Stimulated activated memory B cell treated with anti-CD40 and anti-IgM and Interleukin-4, amounts not matched to agents 10 μg/mL and 1 μg/mL and 100 μg/mL, for 72 hours (primary cell): ENCODE measurements at regions not wholly inside any gene's neighbourhood (a gene's known extent, or its start where the extent isn't known, plus 50 kb on each side); places are given as distances from the start of the nearest gene placed in this dataset.
"Not testable (repeated sequence)": the region's sequence is repeated elsewhere in the genome, so short reads cannot be mapped to it uniquely, and the experiment has no call there.

Experiments
- ATAC-seq: fragments of 150-1000 bp; cut with Tn5 transposase; 2 replicates; pipeline ENCODE4 v1.10.0; 2021
- H3K27ac Mint-ChIP-seq: one replicate; pipeline ENCODE4 v1.8.0; 2022; ENCODE audit warnings: mild to moderate bottlenecking, mixed read lengths
- H3K27me3 Mint-ChIP-seq: one replicate; pipeline ENCODE4 v1.8.0; 2022; ENCODE audit warnings: mixed read lengths
- H3K36me3 Mint-ChIP-seq: one replicate; pipeline ENCODE4 v1.8.0; 2022; ENCODE audit warnings: mixed read lengths
- H3K4me1 Mint-ChIP-seq: one replicate; pipeline ENCODE4 v1.8.0; 2022; ENCODE audit warnings: mixed read lengths
- H3K4me3 Mint-ChIP-seq: one replicate; pipeline ENCODE4 v1.8.0; 2022; ENCODE audit warnings: mild to moderate bottlenecking, moderate library complexity, mixed read lengths
- H3K9me3 Mint-ChIP-seq: one replicate; pipeline ENCODE4 v1.8.0; 2022; ENCODE audit warnings: mixed read lengths

GRCh38 chr4:125572601-125573000 lies 257.8 kb downstream of the FAT4 start:
- no peaks in the 10 kb centered on the region for H3K27me3 Mint-ChIP-seq
- no peak overlapping the region for H3K27ac Mint-ChIP-seq
- no peaks in the 10 kb centered on the region for H3K4me1 Mint-ChIP-seq
- ATAC-seq: no peak
- no peaks in the 10 kb centered on the region for H3K9me3 Mint-ChIP-seq
- H3K36me3 Mint-ChIP-seq: no peaks in the 10 kb centered on the region
- no peak overlapping the region for H3K4me3 Mint-ChIP-seq

- peak; percentile 55 for ATAC-seq
- no peaks in the 10 kb centered on the region for H3K9me3 Mint-ChIP-seq
- no peak overlapping the region for H3K27ac Mint-ChIP-seq
- H3K27me3 Mint-ChIP-seq: no peaks in the 10 kb centered on the region
- no peaks in the 10 kb centered on the region for H3K36me3 Mint-ChIP-seq
- H3K4me1 Mint-ChIP-seq: no peaks in the 10 kb centered on the region
- H3K4me3 Mint-ChIP-seq: no peak overlapping the region
These were observed 258.6 kb downstream of the FAT4 start for GRCh38 chr4:125573368-125573767.

- Mint-ChIP-seq H3K4me3 (no peak overlapping the region), H3K9me3 (no peaks in the 10 kb centered on the region), H3K36me3 (no peaks in the 10 kb centered on the region), H3K4me1 (no peaks in the 10 kb centered on the region), H3K27ac (no peak overlapping the region), H3K27me3 (no peaks in the 10 kb centered on the region)
- no peak for ATAC-seq
These were observed 259.0 kb downstream of the FAT4 start for GRCh38 chr4:125573786-125574185.

- Mint-ChIP-seq H3K9me3 (no peaks in the 10 kb centered on the region), H3K27me3 (no peaks in the 10 kb centered on the region), H3K36me3 (no peaks in the 10 kb centered on the region), H3K4me3 (no peak overlapping the region), H3K27ac (no peak overlapping the region), H3K4me1 (no peaks in the 10 kb centered on the region)
- ATAC-seq: no peak
These were observed 267.5 kb downstream of the FAT4 start for GRCh38 chr4:125582302-125582701.

- H3K27ac Mint-ChIP-seq: no peak overlapping the region
- no peak for ATAC-seq
- H3K36me3 Mint-ChIP-seq: no peaks in the 10 kb centered on the region
- no peaks in the 10 kb centered on the region for H3K27me3 Mint-ChIP-seq
- no peak overlapping the region for H3K4me3 Mint-ChIP-seq
- no peaks in the 10 kb centered on the region for H3K9me3 Mint-ChIP-seq
- H3K4me1 Mint-ChIP-seq: no peaks in the 10 kb centered on the region
These were observed 275.4 kb downstream of the FAT4 start for GRCh38 chr4:125590158-125590557.

GRCh38 chr4:125591290-125591689 lies 276.5 kb downstream of the FAT4 start:
- H3K4me3 Mint-ChIP-seq: no peak overlapping the region

GRCh38 chr4:125594056-125594602 lies 279.4 kb downstream of the FAT4 start:
- ATAC-seq: no peak
- H3K4me3 Mint-ChIP-seq: no peak overlapping the region
- no peaks in the 10 kb centered on the region for H3K4me1 Mint-ChIP-seq
- no peak overlapping the region for H3K27ac Mint-ChIP-seq
- no peaks in the 10 kb centered on the region for H3K27me3 Mint-ChIP-seq
- no peaks in the 10 kb centered on the region for H3K9me3 Mint-ChIP-seq
- no peaks in the 10 kb centered on the region for H3K36me3 Mint-ChIP-seq

More at GRCh38 chr4:125591290-125591689, 276.5 kb downstream of the FAT4 start:
- H3K27me3 Mint-ChIP-seq: no peaks in the 10 kb centered on the region
- H3K4me1 Mint-ChIP-seq: no peaks in the 10 kb centered on the region
- no peak for ATAC-seq
- H3K36me3 Mint-ChIP-seq: no peaks in the 10 kb centered on the region
- H3K27ac Mint-ChIP-seq: no peak overlapping the region
- no peaks in the 10 kb centered on the region for H3K9me3 Mint-ChIP-seq

GRCh38 chr4:125605926-125606325 lies 291.2 kb downstream of the FAT4 start:
- not testable (repeated sequence) for H3K4me3 Mint-ChIP-seq, H3K9me3 Mint-ChIP-seq, H3K27me3 Mint-ChIP-seq, H3K4me1 Mint-ChIP-seq, ATAC-seq, H3K36me3 Mint-ChIP-seq, H3K27ac Mint-ChIP-seq

- Mint-ChIP-seq H3K4me3 (no peak overlapping the region), H3K36me3 (no peaks in the 10 kb centered on the region), H3K27me3 (no peaks in the 10 kb centered on the region), H3K27ac (no peak overlapping the region), H3K9me3 (no peaks in the 10 kb centered on the region), H3K4me1 (no peaks in the 10 kb centered on the region)
- ATAC-seq: no peak
These were observed 305.5 kb downstream of the FAT4 start for GRCh38 chr4:125620066-125620860.

- Mint-ChIP-seq H3K4me1 (no peaks in the 10 kb centered on the region), H3K4me3 (no peak overlapping the region), H3K36me3 (no peaks in the 10 kb centered on the region), H3K9me3 (no peaks in the 10 kb centered on the region), H3K27ac (no peak overlapping the region), H3K27me3 (no peaks in the 10 kb centered on the region)
- ATAC-seq: no peak
These were observed 310.2 kb downstream of the FAT4 start for GRCh38 chr4:125624951-125625350.

- no peaks in the 10 kb centered on the region for H3K4me1 Mint-ChIP-seq
- H3K9me3 Mint-ChIP-seq: no peaks in the 10 kb centered on the region
- no peaks in the 10 kb centered on the region for H3K36me3 Mint-ChIP-seq
- no peak overlapping the region for H3K4me3 Mint-ChIP-seq
- ATAC-seq: no peak
- H3K27ac Mint-ChIP-seq: no peak overlapping the region
- no peaks in the 10 kb centered on the region for H3K27me3 Mint-ChIP-seq
These were observed 312.2 kb downstream of the FAT4 start for GRCh38 chr4:125626946-125627345.

GRCh38 chr4:125639182-125639621 lies 324.4 kb downstream of the FAT4 start:
- H3K4me3 Mint-ChIP-seq: no peak overlapping the region
- ATAC-seq: no peak
- peaks cover 3% of the 10 kb centered on the region for H3K9me3 Mint-ChIP-seq
- H3K36me3 Mint-ChIP-seq: no peaks in the 10 kb centered on the region
- H3K27me3 Mint-ChIP-seq: no peaks in the 10 kb centered on the region
- H3K4me1 Mint-ChIP-seq: no peaks in the 10 kb centered on the region
- H3K27ac Mint-ChIP-seq: no peak overlapping the region

GRCh38 chr4:125641611-125642010 lies 326.9 kb downstream of the FAT4 start:
- ATAC-seq: no peak
- Mint-ChIP-seq H3K36me3 (no peaks in the 10 kb centered on the region), H3K4me3 (no peak overlapping the region), H3K4me1 (no peaks in the 10 kb centered on the region), H3K27me3 (no peaks in the 10 kb centered on the region), H3K9me3 (peaks cover 3% of the 10 kb centered on the region), H3K27ac (no peak overlapping the region)

- Mint-ChIP-seq H3K9me3 (peaks cover 3% of the 10 kb centered on the region), H3K27ac (no peak overlapping the region), H3K27me3 (no peaks in the 10 kb centered on the region), H3K36me3 (no peaks in the 10 kb centered on the region), H3K4me3 (no peak overlapping the region), H3K4me1 (no peaks in the 10 kb centered on the region)
- ATAC-seq: no peak
These were observed 327.9 kb downstream of the FAT4 start for GRCh38 chr4:125642645-125643044.

GRCh38 chr4:125649452-125649851 lies 334.7 kb downstream of the FAT4 start:
- Mint-ChIP-seq H3K27ac (no peak overlapping the region), H3K27me3 (no peaks in the 10 kb centered on the region), H3K36me3 (no peaks in the 10 kb centered on the region), H3K9me3 (no peaks in the 10 kb centered on the region), H3K4me1 (no peaks in the 10 kb centered on the region), H3K4me3 (no peak overlapping the region)
- no peak for ATAC-seq

GRCh38 chr4:125650557-125650956 lies 335.8 kb downstream of the FAT4 start:
- Mint-ChIP-seq H3K4me3 (no peak overlapping the region), H3K27me3 (no peaks in the 10 kb centered on the region), H3K9me3 (no peaks in the 10 kb centered on the region), H3K27ac (no peak overlapping the region), H3K36me3 (no peaks in the 10 kb centered on the region), H3K4me1 (no peaks in the 10 kb centered on the region)
- no peak for ATAC-seq
